NK-92 treated with Interleukin-12 subunit alpha and Interleukin-12 subunit beta, amount 100 ng/mL, for 24 hours (cell line): ENCODE measurements at regions not wholly inside any gene's neighbourhood (a gene's known extent, or its start where the extent isn't known, plus 50 kb on each side); places are given as distances from the start of the nearest gene placed in this dataset.

ENCODE experiments used
- DNase-seq: peaks from one replicate; lab custom pipeline; 2025; lab: John Stamatoyannopoulos, UW

GRCh38 chr2:60294901-60295635 lies 258.4 kb downstream of the BCL11A start:
- DNase-seq: no peak

- DNase-seq: no peak
Measured at GRCh38 chr2:60292242-60292641, 261.2 kb downstream of the BCL11A start.

- no peak for DNase-seq
Measured at GRCh38 chr2:60290509-60290908, 262.9 kb downstream of the BCL11A start.

- DNase-seq: no peak
Measured at GRCh38 chr2:60285626-60286316, 267.7 kb downstream of the BCL11A start.

- no peak for DNase-seq
Measured at GRCh38 chr2:60283626-60284025, 269.8 kb downstream of the BCL11A start.

- no peak for DNase-seq
Measured at GRCh38 chr2:60282886-60283285, 270.6 kb downstream of the BCL11A start.

- no peak for DNase-seq
Measured at GRCh38 chr2:60281730-60282129, 271.7 kb downstream of the BCL11A start.

GRCh38 chr2:60280238-60280637 lies 273.2 kb downstream of the BCL11A start:
- no peak for DNase-seq

- no peak for DNase-seq
Measured at GRCh38 chr2:60278906-60279305, 274.5 kb downstream of the BCL11A start.

GRCh38 chr2:60275958-60276357 lies 277.5 kb downstream of the BCL11A start:
- DNase-seq: no peak

- no peak for DNase-seq
Measured at GRCh38 chr2:60273836-60274235, 279.6 kb downstream of the BCL11A start.

GRCh38 chr2:60271713-60272112 lies 281.7 kb downstream of the BCL11A start:
- DNase-seq: no peak

GRCh38 chr2:60271131-60271530 lies 282.3 kb downstream of the BCL11A start:
- no peak for DNase-seq

GRCh38 chr2:60268661-60269060 lies 284.8 kb downstream of the BCL11A start:
- DNase-seq: no peak

GRCh38 chr2:60268032-60268431 lies 285.4 kb downstream of the BCL11A start:
- no peak for DNase-seq

GRCh38 chr2:60267122-60267521 lies 286.3 kb downstream of the BCL11A start:
- DNase-seq: no peak

GRCh38 chr2:60262178-60262577 lies 291.3 kb downstream of the BCL11A start:
- no peak for DNase-seq

GRCh38 chr2:60260639-60261296 lies 292.7 kb downstream of the BCL11A start:
- peak; percentile 11 for DNase-seq

GRCh38 chr2:60259781-60260180 lies 293.7 kb downstream of the BCL11A start:
- DNase-seq: no peak

GRCh38 chr2:60252581-60253150 lies 300.8 kb downstream of the BCL11A start:
- no peak for DNase-seq

- DNase-seq: no peak
Measured at GRCh38 chr2:60251247-60251646, 302.2 kb downstream of the BCL11A start.

- DNase-seq: no peak
Measured at GRCh38 chr2:60249879-60250278, 303.6 kb downstream of the BCL11A start.

GRCh38 chr2:60247471-60247870 lies 306.0 kb downstream of the BCL11A start:
- no peak for DNase-seq
